ENCODE measurements at regions not wholly inside any gene's neighbourhood (a gene's known extent, or its start where the extent isn't known, plus 50 kb on each side); places are given as distances from the start of the nearest gene placed in this dataset.

- Histone ChIP-seq H3K36me3 (no peaks in the 10 kb centered on the region), H3K27ac (no peak overlapping the region), H3K4me3 (no peak overlapping the region), H3K4me1 (replicated peaks) (no peaks in the 10 kb centered on the region), H3K27me3 (replicated peaks) (0 out of 2 replicates have a peak, but pooled peaks cover 3% of the 10 kb centered on the region), H3K9me3 (replicated peaks) (no peaks in the 10 kb centered on the region)
- no peak for DNase-seq (ENCODE audit: low read depth in 1 of 2, low spot score in 2 of 2)
These were observed 375.7 kb upstream of the DAB1 start for GRCh38 chr1:57799490-57800115.

GRCh38 chr1:57798543-57798942 lies 374.7 kb upstream of the DAB1 start:
- H3K4me3 ChIP-seq: no peak overlapping the region
- H3K4me1 ChIP-seq (replicated peaks): no peaks in the 10 kb centered on the region
- H3K9me3 ChIP-seq (replicated peaks): no peaks in the 10 kb centered on the region
- 0 out of 2 replicates have a peak, but pooled peaks cover 2% of the 10 kb centered on the region for H3K27me3 ChIP-seq (replicated peaks)
- H3K27ac ChIP-seq: no peak overlapping the region
- H3K36me3 ChIP-seq: no peaks in the 10 kb centered on the region
- DNase-seq (ENCODE audit: low read depth in 1 of 2, low spot score in 2 of 2): no peak

- no peak overlapping the region for H3K27ac ChIP-seq
- no peaks in the 10 kb centered on the region for H3K9me3 ChIP-seq (replicated peaks)
- H3K36me3 ChIP-seq: no peaks in the 10 kb centered on the region
- H3K4me3 ChIP-seq: no peak overlapping the region
- no peak for DNase-seq (ENCODE audit: low read depth in 1 of 2, low spot score in 2 of 2)
- H3K27me3 ChIP-seq (replicated peaks): no peaks in the 10 kb centered on the region
- H3K4me1 ChIP-seq (replicated peaks): no peaks in the 10 kb centered on the region
These were observed 373.2 kb upstream of the DAB1 start for GRCh38 chr1:57797084-57797483.

DNA sequence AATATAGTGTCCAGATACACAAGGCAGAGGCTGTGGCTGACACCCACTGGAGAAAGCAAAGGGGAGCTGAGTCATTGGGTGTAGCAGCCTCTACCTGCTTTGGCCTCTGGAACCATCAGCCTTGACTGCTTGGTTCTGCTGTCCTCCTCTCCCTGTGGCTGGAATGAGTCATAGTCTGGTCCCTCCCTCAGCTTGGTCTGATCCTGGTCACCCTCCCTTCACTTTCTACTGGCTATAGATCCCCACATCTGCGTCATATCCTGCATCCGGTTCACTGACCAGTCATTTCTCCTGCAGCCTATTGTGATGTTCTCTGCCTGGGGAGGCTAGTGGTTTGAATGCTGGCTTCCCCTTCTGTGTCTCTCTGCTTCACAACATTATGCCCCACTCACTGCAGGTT lies 372.8 kb upstream of the DAB1 start:
- H3K27me3 ChIP-seq (replicated peaks): no peaks in the 10 kb centered on the region
- no peaks in the 10 kb centered on the region for H3K36me3 ChIP-seq
- DNase-seq (ENCODE audit: low read depth in 1 of 2, low spot score in 2 of 2): no peak
- H3K4me1 ChIP-seq (replicated peaks): no peaks in the 10 kb centered on the region
- H3K4me3 ChIP-seq: no peak overlapping the region
- H3K27ac ChIP-seq: no peak overlapping the region
- no peaks in the 10 kb centered on the region for H3K9me3 ChIP-seq (replicated peaks)

- H3K4me1 ChIP-seq (replicated peaks): no peaks in the 10 kb centered on the region
- no peaks in the 10 kb centered on the region for H3K27me3 ChIP-seq (replicated peaks)
- H3K36me3 ChIP-seq: no peaks in the 10 kb centered on the region
- H3K9me3 ChIP-seq (replicated peaks): no peaks in the 10 kb centered on the region
- no peak overlapping the region for H3K27ac ChIP-seq
- no peak overlapping the region for H3K4me3 ChIP-seq
- DNase-seq (ENCODE audit: low read depth in 1 of 2, low spot score in 2 of 2): no peak
These were observed 372.0 kb upstream of the DAB1 start for GRCh38 chr1:57795886-57796285.

DNA sequence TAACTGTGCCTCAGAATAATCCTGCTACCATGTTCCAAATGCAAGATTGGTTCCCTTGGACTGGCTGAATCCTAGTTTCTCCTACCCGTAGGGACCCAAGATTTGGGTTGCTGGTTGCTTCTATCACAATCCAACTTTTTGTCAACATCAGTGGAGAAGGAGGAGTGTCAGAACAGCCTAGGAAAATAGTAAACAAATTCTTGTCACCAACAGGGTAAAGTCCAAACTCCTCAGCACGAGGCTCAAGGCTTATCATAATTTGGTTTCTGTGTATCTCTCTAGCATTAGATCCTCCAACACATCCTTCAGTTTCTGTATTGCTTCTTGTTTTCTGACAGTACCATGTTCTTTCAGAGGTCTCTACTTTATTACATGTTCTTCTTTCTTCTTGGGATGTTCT lies 370.2 kb upstream of the DAB1 start:
- no peak overlapping the region for H3K4me3 ChIP-seq
- H3K27me3 ChIP-seq (replicated peaks): no peaks in the 10 kb centered on the region
- no peak for DNase-seq (ENCODE audit: low read depth in 1 of 2, low spot score in 2 of 2)
- H3K9me3 ChIP-seq (replicated peaks): no peaks in the 10 kb centered on the region
- no peaks in the 10 kb centered on the region for H3K4me1 ChIP-seq (replicated peaks)
- H3K36me3 ChIP-seq: no peaks in the 10 kb centered on the region
- no peak overlapping the region for H3K27ac ChIP-seq

DNA sequence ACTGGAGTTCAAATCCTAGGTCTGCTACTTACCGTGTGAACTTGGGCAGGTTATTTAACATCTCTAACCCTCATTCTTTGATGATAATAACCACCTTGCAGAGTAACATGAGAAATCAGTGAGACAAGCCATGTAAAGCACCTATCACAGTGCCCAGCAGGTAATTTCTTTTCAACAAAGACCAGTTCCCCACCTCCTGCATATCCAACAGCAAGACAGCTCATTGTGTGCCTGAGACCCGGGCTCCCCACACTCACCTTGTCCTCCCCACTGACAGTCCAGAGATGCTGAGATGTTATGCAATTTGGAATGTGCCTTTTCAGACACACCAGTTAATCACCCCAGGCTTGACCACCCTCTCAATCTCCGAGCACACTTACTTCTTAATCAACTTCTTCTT lies 367.6 kb upstream of the DAB1 start:
- no peaks in the 10 kb centered on the region for H3K9me3 ChIP-seq (replicated peaks)
- H3K27ac ChIP-seq: no peak overlapping the region
- H3K27me3 ChIP-seq (replicated peaks): no peaks in the 10 kb centered on the region
- H3K4me3 ChIP-seq: no peak overlapping the region
- no peaks in the 10 kb centered on the region for H3K36me3 ChIP-seq
- H3K4me1 ChIP-seq (replicated peaks): no peaks in the 10 kb centered on the region
- DNase-seq (ENCODE audit: low read depth in 1 of 2, low spot score in 2 of 2): no peak

DNA sequence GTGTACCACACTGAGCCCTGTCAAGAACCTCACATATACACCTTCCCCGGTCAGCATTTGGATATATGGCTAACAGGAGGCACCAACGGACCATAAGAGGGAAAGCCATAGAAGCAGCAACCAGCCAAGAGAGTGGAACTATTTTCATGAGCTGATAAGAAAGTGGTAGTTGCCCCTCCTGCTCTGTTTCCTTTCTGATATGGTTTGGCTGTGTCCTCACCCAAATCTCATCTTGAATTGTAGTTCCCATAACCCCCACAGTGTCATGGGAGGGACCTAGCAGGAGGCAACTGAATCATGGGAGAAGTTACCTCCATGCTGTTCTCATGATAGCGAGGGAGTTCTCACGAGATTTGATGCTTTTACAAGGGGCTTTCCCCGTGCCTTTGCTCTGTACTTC lies 366.1 kb upstream of the DAB1 start:
- no peaks in the 10 kb centered on the region for H3K36me3 ChIP-seq
- H3K4me3 ChIP-seq: no peak overlapping the region
- no peak for DNase-seq (ENCODE audit: low read depth in 1 of 2, low spot score in 2 of 2)
- H3K27ac ChIP-seq: no peak overlapping the region
- H3K9me3 ChIP-seq (replicated peaks): no peaks in the 10 kb centered on the region
- no peaks in the 10 kb centered on the region for H3K27me3 ChIP-seq (replicated peaks)
- no peaks in the 10 kb centered on the region for H3K4me1 ChIP-seq (replicated peaks)

- Histone ChIP-seq H3K4me1 (replicated peaks) (no peaks in the 10 kb centered on the region), H3K27ac (no peak overlapping the region), H3K9me3 (replicated peaks) (no peaks in the 10 kb centered on the region), H3K27me3 (replicated peaks) (no peaks in the 10 kb centered on the region), H3K4me3 (no peak overlapping the region), H3K36me3 (no peaks in the 10 kb centered on the region)
- no peak for DNase-seq (ENCODE audit: low read depth in 1 of 2, low spot score in 2 of 2)
These were observed 364.5 kb upstream of the DAB1 start for GRCh38 chr1:57788313-57788712.

DNA sequence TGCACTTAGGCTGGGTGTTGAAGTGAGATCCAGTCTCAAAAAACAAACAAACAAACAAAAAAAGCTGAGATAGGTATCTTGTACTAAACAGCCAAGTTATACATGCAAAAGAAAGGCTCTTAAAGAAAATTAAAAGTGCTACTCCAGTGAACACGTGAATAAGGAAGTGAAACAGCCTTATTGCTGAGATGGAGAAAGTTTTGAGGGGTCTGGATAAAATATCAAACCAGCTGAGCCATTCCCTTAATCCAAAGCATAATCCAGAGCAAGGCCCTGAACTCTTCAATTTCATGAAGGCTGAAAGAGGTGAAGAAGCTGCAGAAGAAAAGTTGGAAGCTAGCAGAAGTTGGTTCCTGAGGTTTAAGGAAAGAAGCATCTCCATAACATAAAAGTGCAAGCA lies 360.5 kb upstream of the DAB1 start:
- H3K9me3 ChIP-seq (replicated peaks): no peaks in the 10 kb centered on the region
- H3K27ac ChIP-seq: no peak overlapping the region
- no peaks in the 10 kb centered on the region for H3K27me3 ChIP-seq (replicated peaks)
- no peaks in the 10 kb centered on the region for H3K36me3 ChIP-seq
- no peak overlapping the region for H3K4me3 ChIP-seq
- DNase-seq (ENCODE audit: low read depth in 1 of 2, low spot score in 2 of 2): no peak
- no peaks in the 10 kb centered on the region for H3K4me1 ChIP-seq (replicated peaks)

GRCh38 chr1:57782357-57782756 lies 358.5 kb upstream of the DAB1 start:
- H3K4me3 ChIP-seq: no peak overlapping the region
- no peak for DNase-seq (ENCODE audit: low read depth in 1 of 2, low spot score in 2 of 2)
- H3K9me3 ChIP-seq (replicated peaks): no peaks in the 10 kb centered on the region
- no peaks in the 10 kb centered on the region for H3K36me3 ChIP-seq
- H3K27me3 ChIP-seq (replicated peaks): no peaks in the 10 kb centered on the region
- H3K4me1 ChIP-seq (replicated peaks): no peaks in the 10 kb centered on the region
- no peak overlapping the region for H3K27ac ChIP-seq

GRCh38 chr1:57772580-57773195 lies 348.8 kb upstream of the DAB1 start:
- Histone ChIP-seq H3K27ac (no peak overlapping the region), H3K9me3 (replicated peaks) (no peaks in the 10 kb centered on the region), H3K36me3 (no peaks in the 10 kb centered on the region), H3K4me3 (no peak overlapping the region), H3K27me3 (replicated peaks) (no peaks in the 10 kb centered on the region), H3K4me1 (replicated peaks) (no peaks in the 10 kb centered on the region)
- no peak for DNase-seq (ENCODE audit: low read depth in 1 of 2, low spot score in 2 of 2)

GRCh38 chr1:57770772-57771171 lies 346.9 kb upstream of the DAB1 start:
- Histone ChIP-seq H3K36me3 (no peaks in the 10 kb centered on the region), H3K4me3 (no peak overlapping the region), H3K27ac (no peak overlapping the region), H3K9me3 (replicated peaks) (no peaks in the 10 kb centered on the region), H3K27me3 (replicated peaks) (no peaks in the 10 kb centered on the region), H3K4me1 (replicated peaks) (no peaks in the 10 kb centered on the region)
- DNase-seq (ENCODE audit: low read depth in 1 of 2, low spot score in 2 of 2): no peak

DNA sequence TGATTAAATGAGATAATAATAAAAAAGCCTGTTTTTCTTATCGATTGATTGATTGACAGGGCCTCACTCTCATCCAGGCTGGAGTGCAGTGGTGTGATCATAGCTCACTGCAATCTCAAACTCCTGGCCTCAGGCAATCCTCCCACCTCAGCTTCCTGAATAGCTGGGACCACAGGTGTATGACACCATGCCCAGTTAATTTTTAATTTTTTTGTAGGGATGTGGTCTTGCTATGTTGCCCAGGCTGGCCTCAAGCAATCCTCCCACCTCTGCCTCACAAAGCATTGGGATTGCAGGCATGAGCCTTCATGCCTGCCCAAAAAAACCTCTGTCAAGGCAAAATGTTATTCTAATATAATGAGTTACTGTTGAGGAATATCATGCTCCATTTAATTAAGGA lies 346.4 kb upstream of the DAB1 start:
- H3K4me3 ChIP-seq: no peak overlapping the region

GRCh38 chr1:57761628-57762027 lies 337.8 kb upstream of the DAB1 start:
- Histone ChIP-seq H3K4me3 (no peak overlapping the region), H3K4me1 (replicated peaks) (no peaks in the 10 kb centered on the region), H3K9me3 (replicated peaks) (no peaks in the 10 kb centered on the region), H3K27me3 (replicated peaks) (no peaks in the 10 kb centered on the region; the same call in 1 of the 2 replicates), H3K36me3 (no peaks in the 10 kb centered on the region), H3K27ac (no peak overlapping the region)
- no peak for DNase-seq (ENCODE audit: low read depth in 1 of 2, low spot score in 2 of 2)

More for the DNA sequence above, 346.4 kb upstream of the DAB1 start:
- Histone ChIP-seq H3K27ac (no peak overlapping the region), H3K9me3 (replicated peaks) (no peaks in the 10 kb centered on the region), H3K36me3 (no peaks in the 10 kb centered on the region), H3K27me3 (replicated peaks) (no peaks in the 10 kb centered on the region), H3K4me1 (replicated peaks) (no peaks in the 10 kb centered on the region)
- no peak for DNase-seq (ENCODE audit: low read depth in 1 of 2, low spot score in 2 of 2)

Measured in SJSA1 (cell line).